Suppressor macrophage treated with lipopolysaccharide for 4 hours (primary cell): ENCODE measurements at regions not wholly inside any gene's neighbourhood (a gene's known extent, or its start where the extent isn't known, plus 50 kb on each side); places are given as distances from the start of the nearest gene placed in this dataset.
"Not testable (repeated sequence)": the region's sequence is repeated elsewhere in the genome, so short reads cannot be mapped to it uniquely, and the experiment has no call there.

ENCODE experiments used
- DNase-seq: peaks from one replicate; pipeline ENCODE4 v3.0.0-alpha.2; 2020

DNA sequence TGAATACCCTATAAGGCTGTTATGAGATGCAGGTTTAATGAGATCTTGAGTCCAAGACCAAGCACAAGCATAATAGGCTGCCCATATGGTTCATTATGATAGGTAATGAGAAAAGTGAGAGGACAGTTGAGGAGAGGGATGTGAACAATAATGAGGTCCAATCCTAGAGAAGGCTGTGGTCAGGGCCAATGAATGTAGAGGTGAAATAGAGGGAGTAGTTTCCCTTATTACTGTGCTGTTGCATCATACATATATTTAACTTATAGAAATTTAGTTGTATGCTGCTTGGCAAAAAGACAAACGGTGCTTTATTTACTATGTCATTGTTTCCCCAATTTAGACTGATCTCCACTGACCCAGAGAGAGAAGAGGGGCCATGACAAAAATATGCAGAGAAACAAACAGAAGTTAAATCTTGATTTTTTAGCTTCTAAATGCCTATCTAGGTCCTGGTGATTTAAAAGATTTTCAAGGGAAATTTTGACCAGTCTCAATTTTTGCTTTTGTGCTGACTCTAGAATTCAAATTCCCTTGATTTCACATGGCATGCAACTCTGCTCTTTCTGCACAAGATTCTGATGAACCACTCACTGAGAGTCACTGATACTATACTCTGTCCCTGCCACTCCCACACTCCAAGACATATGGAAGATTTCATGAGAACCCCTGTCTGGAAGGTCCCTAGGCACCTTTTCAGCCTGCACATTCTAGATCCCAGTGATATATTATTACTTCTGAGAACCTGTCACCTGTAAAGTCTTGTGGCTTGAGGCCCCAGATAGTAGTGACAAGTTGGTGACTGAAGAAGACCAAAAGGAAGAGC is 159.7 kb downstream of the VSIG4 start:
- DNase-seq: no peak

DNA sequence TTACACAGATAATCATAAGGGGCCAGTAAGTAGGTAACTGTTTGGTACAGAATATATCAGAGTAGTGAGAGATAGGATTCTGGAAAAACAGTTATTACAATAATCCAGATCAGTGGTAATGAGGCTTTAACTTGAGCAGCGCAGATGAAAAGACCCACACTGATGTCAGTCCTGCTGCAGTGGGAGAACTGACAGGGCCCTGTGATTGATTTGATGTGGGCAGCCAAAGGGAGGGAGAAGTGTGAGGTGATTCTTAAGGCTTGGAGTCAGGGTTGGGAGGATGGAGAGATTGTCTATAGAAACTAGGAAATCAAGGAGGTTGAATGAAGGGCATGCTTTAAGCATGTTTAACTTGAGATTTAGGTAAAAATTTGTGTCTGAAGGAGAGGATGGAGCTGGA is 161.4 kb downstream of the VSIG4 start:
- no peak for DNase-seq

DNA sequence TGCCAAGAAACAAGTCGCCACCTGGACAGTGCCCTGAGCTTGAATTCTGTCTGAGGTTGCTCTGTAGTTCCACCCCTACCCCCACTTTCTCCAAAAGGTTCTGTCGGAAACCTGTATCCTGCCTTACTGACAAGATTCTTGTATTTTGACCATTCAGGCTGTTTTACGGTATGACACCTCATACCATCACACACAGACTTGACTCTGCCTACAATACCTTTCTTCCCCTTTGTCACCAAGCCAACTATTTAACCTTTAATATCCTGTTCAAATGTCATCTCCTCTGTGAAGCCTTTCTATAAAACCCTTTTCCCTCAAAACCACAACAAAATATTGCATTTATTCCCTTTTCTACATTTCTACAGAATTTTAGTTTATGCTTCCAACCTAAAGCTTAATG is 161.9 kb downstream of the VSIG4 start:
- no peak for DNase-seq

DNA sequence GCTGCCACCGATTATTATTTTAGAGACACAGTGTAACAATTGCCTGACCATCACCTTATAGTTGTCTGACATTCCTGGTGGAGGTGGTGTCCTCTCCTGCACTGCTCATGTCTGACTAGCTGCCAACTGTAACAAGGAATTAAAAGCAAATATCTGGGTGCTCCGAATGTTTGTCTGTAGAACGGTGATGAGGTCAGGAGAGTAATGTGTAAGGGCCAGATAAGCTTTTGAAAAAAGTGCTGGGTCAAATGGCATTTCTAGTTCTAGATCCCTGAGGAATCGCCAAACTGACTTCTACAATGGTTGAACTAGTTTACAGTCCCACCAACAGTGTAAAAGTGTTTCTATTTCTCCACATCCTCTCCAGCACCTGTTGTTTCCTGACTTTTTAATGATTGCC is 164.3 kb downstream of the VSIG4 start:
- not testable (repeated sequence) for DNase-seq

DNA sequence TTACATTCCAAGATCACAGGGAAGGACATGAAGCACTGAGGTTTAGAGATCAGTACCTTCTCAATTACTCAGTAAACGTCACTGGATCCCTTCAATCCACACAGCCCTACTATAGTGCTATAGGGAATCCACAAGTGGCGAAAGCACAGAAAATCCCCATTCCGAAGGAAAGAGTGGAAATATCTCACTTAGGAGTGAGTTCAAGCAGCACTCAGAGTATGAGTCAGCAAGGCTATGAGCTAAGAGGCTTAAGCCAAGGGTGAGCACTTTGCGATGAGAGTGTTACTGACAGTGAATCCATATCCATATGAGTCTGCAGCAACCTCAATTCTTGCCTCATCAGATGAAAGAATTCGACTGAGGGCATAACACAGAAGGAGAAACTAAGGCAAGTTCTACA is 165.1 kb downstream of the VSIG4 start:
- DNase-seq: peak; percentile 34

DNA sequence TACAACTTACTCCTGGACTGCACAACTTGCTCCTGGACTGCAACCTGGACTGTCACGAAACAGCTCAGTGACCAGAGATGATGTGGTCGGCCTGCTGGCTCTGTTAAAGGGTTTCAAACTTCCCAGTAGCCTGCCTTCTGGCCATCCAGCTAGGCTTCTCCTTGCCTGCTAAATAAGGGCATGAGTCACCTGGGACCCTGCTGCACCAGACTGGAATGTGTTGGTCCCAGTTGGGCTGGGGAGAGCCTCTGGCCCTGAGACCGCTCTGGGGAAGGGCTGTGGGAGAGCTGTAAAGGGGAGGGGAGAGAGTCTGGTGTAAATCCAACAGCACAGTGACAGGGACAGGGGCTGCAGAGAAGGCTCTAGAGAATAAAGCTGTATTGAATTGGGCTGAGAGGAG is 165.8 kb downstream of the VSIG4 start:
- no peak for DNase-seq

DNA sequence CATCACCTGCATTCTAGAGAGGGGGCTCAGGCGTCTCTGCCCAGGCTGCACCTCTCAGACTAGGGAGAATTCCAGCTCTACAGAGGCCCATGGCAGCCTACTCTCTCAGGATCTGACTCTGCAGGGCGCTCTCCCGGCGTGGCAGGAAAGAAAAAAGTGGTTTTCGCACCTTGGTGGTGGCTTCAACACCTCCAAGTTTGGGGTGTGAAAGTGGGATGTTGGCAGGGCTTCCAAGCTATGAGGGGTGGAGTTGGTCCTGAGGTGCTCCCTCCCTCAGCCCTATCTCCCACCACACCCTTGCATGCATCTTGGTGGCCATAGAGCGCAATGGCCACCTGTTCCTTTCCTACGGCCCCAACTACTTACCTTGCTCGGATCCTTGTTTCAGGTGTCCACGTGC is 166.5 kb downstream of the VSIG4 start:
- no peak for DNase-seq

DNA sequence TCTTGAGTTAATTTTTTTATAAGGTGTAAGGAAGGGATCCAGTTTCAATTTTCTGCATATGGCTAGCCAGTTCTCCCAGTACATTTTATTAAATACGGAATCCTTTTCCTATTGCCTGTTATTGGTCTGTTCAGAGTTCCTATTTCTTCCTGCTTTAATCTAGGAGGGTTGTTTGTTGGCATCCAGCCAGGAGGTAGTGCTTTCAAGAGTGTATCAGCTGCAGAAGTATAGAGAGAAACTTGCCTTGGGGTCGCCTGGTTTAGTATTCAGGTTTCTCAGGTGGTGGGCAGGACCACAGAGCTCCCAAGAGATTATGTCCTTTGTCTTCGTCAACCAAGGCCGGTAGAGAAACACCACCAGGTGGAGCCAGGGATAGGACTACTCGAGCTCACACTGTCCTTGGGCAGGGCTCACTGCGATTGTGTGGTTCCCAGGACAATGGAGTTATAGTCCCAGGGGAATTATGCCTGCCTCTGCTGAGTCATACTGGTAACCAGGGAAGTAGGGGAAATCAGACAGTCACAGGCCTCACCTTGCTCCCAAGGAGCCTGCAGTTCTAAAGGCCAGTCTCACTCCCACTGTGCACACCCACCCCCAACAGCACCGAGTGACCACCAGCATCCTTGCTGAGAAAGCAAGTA is 168.1 kb downstream of the VSIG4 start:
- peak; percentile 5 for DNase-seq

DNA sequence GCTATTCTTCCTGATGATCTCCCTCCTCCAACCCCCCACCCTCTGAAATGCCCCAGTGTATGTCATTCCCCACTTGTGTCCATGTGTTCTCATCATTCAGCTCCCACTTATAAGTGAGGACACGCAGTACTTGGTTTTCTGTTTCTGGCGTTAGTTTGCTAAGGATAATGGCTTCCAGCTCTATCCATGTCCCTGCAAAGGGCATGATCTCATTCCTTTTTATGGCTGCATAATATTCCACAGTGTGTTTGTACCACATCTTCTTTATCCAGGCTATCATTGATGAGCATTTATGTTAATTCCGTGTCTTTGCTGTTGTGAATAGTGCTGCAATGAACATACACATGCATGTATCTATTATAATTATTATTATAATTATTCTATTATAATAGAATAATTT is 169.3 kb downstream of the VSIG4 start:
- DNase-seq: not testable (repeated sequence)

DNA sequence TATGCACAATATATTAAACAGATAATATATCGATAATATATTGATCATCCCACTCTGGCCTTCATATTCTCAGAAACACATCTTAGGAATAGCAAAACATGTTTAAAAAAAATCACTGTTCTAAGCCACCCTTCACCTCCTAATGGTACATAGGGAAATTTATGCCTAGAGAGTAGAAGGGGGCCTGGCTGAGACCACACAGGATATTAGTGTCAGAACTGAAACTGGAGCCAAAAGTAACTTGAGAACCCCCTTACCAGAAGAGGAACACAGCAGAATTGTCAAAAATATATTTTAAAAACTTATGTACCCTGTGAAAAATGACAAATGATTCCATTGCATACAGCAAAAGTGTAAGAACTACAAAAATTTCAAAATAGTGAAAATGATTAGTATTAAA is 173.1 kb downstream of the VSIG4 start:
- DNase-seq: no peak

DNA sequence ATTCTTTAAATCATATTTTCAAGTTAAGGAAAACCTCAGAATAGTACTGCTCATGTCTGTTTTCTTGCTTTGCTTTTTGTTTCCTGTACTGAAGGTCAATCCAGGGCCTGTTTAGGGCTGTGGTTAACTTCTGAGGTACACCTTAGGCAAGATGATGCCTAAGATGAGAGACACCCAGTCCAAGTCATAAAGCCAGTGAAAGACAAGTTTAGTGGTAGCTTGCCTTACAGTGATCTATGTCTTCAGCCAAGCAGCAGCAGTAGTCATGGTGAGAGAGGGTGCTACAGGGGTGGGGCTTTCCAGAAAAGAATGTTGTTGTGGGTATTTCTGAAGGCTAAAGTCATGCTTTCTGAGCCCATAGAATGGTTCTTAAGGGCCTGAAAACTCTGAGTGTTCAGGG is 173.7 kb downstream of the VSIG4 start:
- no peak for DNase-seq

DNA sequence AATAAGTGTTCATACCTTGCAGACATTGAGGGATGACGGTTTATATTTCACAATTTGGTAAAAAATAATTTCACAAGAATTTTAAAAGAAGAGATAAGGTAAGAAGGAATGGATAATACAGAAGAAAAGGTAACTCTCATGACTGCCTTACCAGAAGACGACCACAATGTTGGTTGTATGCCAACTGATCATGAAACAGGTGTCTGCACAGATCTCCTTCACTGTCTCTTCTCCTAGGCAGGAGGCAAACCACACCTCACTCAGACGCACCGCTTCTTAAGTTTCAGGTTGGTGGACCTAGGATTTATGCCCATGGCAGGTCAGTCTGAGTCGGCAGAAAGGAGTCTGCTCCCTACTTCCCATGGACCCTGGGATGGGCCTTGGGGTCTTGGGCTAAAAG is 177.2 kb downstream of the VSIG4 start:
- no peak for DNase-seq

DNA sequence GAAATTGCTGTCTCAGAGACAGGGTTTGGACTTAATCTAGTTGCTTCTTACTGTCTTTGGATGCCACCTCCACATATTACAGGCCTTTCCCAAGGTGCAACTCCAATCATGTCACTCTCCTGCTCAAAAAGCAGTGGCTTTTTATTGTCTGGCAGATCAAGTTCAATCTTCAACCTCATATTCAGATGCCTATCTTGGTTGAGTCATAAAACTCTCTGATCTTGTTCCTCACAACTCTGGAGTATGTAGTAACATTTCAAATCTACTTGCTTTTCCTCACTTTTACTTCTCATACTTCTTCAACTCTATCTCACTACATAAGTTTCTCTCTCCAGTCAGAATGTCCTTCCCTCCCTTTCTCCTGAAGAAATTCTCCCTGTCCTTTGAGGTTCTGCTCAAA is 180.6 kb downstream of the VSIG4 start:
- no peak for DNase-seq

DNA sequence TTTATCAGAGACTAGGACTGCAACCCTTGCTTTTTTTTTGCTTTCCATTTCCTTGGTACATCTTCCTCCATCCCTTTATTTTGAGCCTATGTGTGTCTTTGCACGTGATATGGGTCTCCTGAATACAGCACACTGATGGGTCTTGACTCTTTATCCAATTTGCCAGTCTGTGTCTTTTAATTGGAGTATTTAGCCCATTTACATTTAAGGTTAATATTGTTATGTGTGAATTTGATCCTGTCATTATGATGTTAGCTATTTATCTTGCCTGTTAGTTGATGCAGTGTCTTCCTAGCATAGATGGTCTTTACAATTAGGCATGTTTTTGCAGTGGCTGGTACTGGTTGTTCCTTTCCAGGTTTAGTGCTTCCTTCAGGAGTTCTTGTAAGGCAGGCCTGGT is 185.4 kb downstream of the VSIG4 start:
- not testable (repeated sequence) for DNase-seq

DNA sequence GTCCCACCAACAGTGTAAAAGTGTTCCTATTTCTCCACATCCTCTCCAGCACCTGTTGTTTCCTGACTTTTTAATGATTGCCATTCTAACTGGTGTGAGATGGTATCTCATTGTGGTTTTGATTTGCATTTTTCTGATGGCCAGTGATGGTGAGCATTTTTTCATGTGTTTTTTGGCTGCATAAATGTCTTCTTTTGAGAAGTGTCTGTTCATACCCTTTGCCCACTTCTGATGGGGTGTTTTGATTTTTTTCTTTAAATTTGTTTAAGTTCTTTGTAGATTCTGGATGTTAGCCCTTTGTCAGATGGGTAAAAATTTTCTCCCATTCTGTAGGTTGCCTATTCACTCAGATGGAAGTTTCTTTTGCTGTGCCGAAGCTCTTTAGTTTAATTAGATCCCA is 183.9 kb downstream of the MSN start:
- DNase-seq: not testable (repeated sequence)

DNA sequence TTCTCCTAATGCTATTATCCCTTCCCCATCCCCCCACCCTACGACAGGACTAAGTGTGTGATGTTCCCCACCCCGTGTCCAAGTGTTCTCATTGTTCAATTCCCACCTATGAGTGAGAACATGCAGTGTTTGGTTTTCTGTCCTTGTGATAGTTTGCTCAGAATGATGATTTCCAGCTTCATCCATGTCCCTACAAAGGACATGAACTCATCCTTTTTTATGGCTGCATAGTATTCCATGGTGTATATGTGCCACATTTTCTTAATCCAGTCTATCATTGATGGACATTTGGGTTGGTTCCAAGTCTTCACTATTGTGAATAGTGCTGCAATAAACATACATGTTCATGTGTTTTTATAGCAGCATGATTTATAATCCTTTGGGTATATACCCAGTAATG is 183.4 kb downstream of the MSN start:
- not testable (repeated sequence) for DNase-seq

DNA sequence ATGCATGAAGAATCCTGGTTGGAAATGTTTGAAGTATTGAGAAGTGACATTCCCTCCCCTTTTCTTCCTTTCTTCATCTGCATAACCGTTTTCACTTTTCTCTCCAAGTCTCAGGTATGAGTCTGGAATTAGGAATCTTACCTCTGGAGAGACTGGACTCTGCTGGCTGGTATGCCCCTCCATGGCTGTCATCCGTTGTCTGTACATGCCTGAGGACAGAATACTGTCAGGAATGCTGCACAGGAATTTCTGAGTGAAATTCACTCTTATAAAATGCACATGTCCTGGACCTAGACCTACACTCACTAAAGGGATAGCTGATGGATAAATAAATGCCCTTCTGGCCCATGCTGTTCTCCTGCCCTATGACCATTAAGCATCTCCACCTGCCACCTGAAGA is 179.5 kb downstream of the MSN start:
- DNase-seq: no peak

DNA sequence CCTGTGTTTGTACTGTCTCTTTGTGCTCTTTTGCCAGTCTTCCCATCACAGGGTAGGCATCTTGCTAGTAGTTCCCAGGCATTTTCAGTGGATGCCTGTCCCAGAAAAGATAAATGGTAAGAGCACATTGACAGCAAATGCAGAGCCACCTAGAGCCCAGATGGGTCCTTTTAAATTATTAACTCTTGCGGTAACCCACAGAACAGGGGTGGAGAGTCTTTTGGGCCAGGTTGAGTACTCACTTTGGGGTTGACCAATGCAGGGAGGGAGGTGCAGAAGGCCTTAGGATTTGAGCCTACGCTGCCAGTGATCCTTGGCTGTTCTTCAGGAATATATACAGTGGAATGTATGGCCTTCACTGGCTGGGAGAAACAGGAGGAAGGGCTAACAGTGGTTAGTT is 173.8 kb downstream of the MSN start:
- no peak for DNase-seq

DNA sequence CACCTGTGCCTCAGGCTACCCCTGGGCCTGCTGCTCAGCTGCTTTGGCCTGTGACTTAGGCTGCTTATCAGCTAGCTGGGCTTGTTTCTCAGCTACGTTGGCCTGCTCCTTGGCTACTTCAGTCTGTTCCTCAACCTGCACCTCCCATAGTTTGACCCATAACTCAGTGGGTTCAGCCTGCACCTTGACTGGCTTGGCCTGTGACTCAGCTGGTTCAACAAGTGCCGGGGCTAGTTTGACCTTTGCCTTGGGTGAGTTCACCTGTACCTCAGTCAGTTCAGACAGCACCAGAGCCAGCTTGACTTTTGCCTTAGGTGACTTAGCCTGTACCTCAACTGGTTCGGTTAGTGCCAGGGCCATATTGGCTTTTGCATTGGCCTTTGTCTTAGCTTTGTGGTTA is 171.2 kb downstream of the MSN start:
- DNase-seq: no peak

DNA sequence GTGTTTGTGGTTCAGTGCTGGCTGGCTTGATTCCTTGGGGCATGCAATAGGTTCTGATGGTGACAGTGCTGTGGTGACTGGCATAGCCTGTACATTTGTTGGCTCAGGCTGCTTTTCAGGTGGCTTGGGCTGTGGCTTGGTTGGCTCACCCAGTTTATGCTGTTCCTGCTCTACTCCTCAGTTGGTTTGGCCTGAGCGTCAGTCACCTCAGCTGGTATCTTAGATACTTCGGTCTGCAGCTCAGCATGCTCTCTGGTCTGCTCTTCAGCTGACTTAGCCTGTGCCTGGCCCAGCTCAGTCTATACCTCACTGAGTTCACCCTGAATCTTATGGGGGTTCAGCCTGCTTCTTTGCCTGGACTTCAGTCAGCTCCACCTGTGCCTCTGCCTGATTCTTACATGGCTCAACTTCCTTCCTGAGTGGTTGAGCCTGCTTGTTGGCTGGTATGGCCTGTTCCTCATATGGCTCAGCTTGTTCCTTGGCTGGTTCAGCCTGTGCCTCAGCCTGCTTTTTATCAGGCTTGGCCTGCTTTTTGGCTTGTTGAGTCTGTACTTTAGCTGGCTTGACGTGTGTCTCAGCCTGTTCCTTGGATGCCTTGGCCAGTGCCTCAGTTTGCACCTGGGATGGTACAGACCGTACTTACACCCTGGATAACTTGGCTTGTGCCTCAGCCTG is 170.6 kb downstream of the MSN start:
- no peak for DNase-seq

DNA sequence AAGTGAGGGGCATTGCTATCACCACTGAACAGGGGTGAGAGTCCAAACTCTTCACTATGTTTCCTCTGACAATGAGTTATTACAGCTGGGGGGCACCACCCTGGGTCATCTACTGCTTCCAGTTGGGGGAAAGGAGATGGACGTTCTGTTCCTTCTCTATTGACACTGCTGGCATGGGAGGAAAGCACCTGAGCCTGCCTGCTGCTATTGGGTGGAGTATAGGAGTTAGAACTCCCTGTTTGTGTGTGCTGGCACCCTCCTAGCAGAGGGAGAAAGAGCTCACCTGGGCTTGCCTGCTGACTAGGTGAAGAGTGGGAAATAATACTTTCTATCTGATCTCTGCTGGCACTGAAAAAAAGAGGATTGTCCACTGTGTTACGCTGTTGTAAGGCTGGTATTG is 163.8 kb downstream of the MSN start:
- DNase-seq: no peak

DNA sequence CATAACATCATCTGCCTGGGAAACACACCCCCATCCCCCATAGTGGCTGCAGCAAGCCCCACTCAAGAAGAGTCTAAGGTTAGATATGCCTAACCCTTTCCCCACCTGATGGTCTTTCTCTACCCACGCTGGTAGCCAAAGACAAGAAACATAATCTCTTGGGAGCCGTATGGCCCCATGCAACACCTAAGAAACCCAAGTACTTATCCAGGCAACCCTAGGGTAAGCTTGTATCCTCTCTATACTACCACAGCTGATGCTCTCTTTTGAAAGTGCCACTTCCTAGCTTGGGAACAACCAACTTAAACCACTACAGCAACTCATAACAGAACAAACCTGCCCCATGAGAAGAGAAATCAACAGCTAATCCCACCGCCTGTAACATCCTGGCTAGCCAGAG is 161.1 kb downstream of the MSN start:
- no peak for DNase-seq

DNA sequence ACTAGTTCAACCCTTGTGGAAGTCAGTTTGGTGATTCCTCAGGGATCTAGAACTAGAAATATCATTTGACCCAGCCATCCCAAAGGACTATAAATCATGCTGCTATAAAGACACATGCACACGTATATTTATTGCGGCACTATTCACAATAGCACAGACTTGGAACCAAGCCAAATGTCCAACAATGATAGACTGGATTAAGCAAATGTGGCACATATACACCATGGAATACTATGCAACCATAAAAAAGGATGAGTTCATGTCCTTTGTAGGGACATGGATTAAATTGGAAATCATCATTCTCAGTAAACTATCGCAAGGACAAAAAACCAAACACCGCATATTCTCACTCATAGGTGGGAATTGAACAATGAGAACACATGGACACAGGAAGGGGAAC is 157.8 kb downstream of the MSN start:
- not testable (repeated sequence) for DNase-seq
